NCI-H2107 (cell line): ENCODE measurements at regions not wholly inside any gene's neighbourhood (a gene's known extent, or its start where the extent isn't known, plus 50 kb on each side); places are given as distances from the start of the nearest gene placed in this dataset.

Experiments
- DNase-seq: peaks from one replicate; lab custom pipeline; 2025; lab: John Stamatoyannopoulos, UW

DNA sequence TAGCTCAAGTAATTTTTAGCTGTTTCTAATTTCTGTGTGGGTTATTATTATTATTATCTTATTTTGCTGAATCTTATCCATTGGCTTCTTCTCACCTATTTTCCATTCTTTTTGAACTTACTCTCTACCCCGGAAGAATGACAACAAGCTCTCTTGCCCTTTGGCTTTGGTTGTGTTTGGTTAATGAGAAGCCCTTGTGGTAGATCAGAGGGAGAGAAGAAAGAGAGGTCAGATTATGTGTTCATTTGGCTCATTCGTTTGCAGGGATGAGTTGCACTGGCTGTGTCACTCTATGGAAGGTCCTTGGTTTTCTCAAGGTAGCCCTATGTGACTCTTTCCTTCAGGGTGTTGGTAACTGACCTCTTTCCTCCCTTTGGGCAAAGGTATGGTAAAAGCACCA is 391.9 kb downstream of the LMO4 start:
- no peak for DNase-seq

DNA sequence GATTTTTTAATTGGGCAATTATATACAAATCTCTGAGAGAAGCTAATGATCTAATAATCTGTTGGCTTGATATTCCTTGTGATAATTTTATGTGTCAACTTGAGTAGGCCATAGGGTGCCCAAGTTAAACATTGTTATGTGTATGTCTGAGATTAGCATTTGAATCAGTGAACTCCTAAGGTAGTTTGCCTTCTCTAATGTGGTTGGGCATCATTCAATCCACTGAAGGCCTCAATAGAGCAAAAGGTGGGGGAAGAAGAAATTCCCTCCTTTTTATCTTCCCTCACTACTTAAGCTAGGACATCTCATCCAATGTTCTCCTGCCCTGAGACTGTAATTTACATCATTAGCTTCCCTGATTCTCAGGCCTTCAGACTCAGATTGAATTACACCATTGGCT is 394.5 kb downstream of the LMO4 start:
- DNase-seq = no peak

GRCh38 chr1:87728169-87728568 is 399.5 kb downstream of the LMO4 start:
- no peak for DNase-seq

GRCh38 chr1:87730274-87731216 is 401.9 kb downstream of the LMO4 start:
- no peak for DNase-seq

- DNase-seq = no peak
Measured at GRCh38 chr1:87733386-87733785, 404.7 kb downstream of the LMO4 start.

DNA sequence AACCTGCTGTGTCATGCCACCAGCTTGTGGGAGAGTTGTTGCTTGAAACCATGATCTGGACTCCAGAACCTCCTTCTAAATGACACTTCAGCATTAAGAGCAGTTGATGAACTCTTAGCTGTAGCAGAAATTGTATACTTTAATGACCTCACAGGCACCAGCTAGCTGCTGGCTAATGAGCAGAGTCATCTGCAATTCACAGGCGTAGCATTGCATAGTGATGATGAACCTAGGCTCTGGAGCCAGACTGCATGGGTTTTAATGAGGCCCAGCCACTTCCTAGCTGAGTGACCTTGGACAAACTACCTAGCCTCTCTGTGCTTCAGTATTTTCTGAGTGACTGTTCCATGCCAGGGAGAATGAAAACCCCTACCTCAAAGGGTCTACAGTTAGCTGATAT is 407.1 kb downstream of the LMO4 start:
- DNase-seq = no peak

GRCh38 chr1:87739141-87739540 is 410.5 kb downstream of the LMO4 start:
- DNase-seq = no peak

DNA sequence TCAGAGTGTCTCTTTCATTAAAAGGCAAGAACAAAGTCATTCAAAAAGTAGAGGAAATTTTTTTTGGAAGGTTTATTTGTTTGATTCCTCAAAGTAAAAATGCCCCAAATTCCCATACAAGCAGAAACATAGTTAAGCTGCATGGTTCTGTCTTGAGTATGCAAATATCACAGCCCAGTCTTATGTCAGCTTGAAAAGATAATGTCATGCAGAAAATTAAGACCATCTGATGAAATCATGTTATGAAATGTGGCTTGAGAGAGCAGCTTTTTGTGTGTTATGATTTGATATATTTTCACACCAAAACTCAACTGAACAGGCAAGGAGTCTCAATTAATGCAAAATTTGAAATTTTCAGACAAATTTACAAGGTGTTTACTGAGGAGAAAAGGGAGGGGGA is 411.0 kb downstream of the LMO4 start:
- no peak for DNase-seq

GRCh38 chr1:87743256-87743655 is 414.6 kb downstream of the LMO4 start:
- no peak for DNase-seq

- DNase-seq = no peak
Measured at GRCh38 chr1:87744056-87744455, 415.4 kb downstream of the LMO4 start.

DNA sequence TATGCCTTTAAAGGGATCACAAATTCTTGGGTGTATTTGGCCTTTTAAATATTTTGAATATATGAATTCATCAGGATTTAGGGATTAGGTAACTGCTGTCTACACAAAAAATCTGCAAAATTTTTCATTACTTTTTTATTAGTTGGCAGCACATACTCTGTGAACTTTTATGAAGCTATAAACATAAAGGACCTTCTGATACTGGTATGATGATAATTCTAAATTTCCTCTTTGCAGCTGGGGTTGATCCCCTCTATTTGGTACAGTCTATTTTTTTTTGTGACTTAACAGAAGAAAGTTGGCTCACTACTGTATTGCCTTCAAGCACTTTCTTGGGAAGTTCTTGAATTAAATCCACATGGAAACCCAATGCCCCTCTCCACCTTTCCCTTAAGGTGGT is 416.1 kb downstream of the LMO4 start:
- DNase-seq = no peak

- DNase-seq = no peak
Measured at GRCh38 chr1:87753366-87753765, 424.7 kb downstream of the LMO4 start.

GRCh38 chr1:87754139-87754538 is 425.5 kb downstream of the LMO4 start:
- DNase-seq = no peak

- DNase-seq = no peak
Measured at GRCh38 chr1:87757676-87758075, 429.0 kb downstream of the LMO4 start.

GRCh38 chr1:87759421-87760087 is 430.9 kb downstream of the LMO4 start:
- DNase-seq = no peak

- DNase-seq = no peak
Measured at GRCh38 chr1:87760155-87760554, 431.5 kb downstream of the LMO4 start.

DNA sequence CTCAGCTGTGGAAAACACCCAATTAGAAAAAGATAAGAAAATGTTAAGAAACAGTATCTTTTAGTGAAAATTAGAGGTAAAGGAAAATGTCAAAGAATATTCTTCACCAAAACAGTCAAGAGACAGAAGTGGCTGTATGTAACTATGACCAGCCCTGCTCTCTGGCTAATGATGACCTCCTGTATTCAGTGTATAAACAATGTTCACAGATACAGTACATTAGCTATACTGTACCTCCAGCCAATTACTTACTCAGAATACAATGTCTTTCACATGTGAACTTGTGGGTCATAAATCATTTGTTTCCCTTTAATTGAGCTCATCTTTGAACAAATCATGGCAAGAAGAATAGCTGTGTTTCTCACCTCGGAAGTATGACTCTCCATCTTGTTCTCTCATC is 432.0 kb downstream of the LMO4 start:
- DNase-seq = no peak

DNA sequence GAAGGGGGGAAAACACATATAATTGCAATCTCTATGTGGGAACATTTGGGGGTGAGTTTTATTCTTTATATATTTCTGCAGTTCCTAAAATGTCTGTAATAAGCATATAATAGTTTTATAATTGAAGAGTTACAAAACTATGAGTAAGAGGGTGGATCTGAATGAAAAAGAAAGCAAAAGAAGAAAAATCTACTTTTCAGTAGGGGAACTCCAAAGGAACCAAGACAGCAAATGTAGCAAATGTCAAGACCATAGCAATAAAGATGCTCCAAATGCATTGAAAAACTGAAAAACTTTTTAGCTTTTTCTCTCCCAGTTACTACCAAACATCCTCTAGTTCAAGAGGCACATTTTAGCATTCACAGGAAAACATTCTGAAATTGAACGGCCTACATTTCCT is 434.8 kb downstream of the LMO4 start:
- DNase-seq = no peak

DNA sequence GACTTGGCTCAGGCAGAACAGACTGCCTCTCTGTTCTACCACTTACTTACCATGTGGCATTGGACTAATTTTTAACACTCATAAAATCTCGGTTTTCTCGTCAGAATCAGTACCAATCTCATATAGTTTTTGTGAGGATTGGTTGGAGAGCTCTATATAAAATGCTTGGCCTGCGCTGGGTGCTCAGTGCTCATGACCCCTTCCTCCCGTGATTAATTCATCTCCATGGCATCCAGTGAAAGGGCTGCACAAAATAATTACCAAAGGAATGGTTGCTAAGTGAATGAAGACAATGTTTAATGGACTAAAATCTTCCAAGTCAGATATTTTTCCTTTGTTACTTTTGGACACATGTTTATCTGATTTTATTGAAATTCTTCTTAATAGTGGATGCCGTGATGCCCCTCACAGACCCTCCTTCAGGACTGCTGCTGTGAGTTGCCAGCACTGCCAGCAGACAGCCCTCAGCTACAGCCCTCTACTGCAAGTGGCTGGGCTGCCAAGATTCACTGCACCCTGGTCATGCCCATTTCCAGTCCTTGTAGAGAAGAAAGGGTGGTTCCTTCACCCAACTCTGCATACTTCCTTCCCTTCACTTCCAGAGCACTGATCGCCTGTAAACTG is 436.5 kb downstream of the LMO4 start:
- DNase-seq = no peak

DNA sequence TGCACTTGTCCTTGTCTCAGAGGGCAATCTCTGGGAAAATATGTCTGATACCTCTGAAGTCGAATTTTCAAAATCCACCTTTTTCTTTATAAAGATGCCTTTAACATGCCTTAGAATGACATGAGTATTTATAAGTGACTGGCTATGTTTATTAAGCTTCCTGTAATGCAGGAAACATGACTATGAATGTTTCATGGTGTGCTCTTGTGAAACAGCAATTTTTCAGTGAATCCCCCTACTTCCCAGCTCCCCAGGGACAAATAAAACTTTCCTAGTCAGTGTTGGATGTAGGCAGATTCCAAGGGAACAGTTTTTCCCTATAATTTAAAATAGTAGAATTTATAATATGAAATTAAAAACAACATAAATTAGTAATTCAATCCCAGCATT is 437.0 kb downstream of the LMO4 start:
- no peak for DNase-seq

DNA sequence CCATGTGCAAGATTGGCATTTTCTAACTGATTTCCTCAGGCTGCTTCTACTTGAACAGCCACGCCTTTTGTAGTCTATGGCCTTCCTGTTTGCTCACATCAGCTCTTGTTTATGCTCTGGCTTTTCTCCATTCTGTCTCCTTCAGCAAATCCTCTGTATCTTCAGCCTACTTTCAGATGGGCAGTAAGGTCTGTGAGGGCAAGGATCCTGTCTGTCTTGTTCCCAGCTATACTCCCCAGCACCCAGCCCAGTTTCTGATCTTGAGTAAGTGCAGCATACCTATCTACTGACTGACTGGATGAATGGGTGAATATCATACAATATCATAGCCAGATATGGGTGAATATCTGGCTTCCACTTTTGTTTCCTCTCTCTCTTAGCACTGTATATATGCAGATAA is 438.1 kb downstream of the LMO4 start:
- DNase-seq = no peak

DNA sequence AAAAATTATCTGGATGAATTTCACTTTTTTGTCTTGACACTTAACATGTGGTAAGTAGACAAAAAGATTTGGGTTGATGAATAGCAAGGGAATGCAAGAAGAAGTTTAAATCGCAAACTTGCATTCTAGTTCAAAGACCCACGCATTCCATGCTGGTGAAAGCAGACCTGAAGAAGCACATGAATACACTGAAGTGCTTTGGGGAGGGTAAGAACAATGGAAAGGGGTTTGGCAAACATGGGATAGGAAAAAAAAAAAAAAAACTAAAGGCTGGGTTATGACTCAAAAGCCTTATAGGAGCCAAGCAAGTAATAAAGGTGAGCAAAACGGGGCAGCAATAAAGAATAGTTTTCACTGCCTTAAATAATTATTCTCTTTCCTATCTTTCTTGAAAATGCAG is 450.2 kb downstream of the LMO4 start:
- DNase-seq = no peak

DNA sequence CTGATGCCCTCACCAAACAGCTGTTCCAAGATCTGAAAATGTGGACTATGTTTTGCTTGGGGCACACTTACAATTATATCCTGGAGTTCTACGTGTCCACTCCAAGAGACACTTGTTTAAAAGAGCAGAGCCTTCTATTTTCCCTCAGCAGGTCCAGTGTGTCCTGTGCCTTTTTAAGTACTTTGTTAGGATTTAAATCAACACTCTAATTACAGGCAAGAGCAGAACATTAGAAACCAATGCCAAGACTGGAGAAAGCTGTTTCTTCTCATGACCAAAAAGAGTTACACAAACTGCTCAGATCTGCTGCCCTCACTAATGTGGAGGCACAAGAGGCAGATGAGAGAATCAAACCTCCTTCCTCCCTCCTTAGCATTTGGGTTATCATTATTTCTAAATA is 452.9 kb downstream of the LMO4 start:
- no peak for DNase-seq
